ENCODE measurements at regions not wholly inside any gene's neighbourhood (a gene's known extent, or its start where the extent isn't known, plus 50 kb on each side); places are given as distances from the start of the nearest gene placed in this dataset.

GRCh38 chr2:122210898-122211856, 455.7 kb downstream of the TSN start:
- 67 to 70% methylated on average over 6 to 8 of the region's 8 CpGs for WGBS, 2 experiments (ENCODE audit: low coverage in 1 of 2, low lambda C conversion rate in 2 of 2, missing lambda C conversion rate in 2 of 2)
- H3K9me2 ChIP-seq (ENCODE audit: insufficient read depth), result no peaks in the 10 kb centered on the region
- H3K9me3 ChIP-seq (ENCODE audit: low read depth), result no peaks in the 10 kb centered on the region
- H3K4me1 ChIP-seq (ENCODE audit: insufficient read depth), result peaks cover 7% of the 10 kb centered on the region; the same call in 1 of the 2 replicates
- in situ Hi-C loops (cut with MboI), result no loop called here
- H3K4me3 ChIP-seq, result no peak overlapping the region
- no peaks in the 10 kb centered on the region for H3K79me2 ChIP-seq (ENCODE audit: insufficient read depth)
- H3K27ac ChIP-seq, result no peak overlapping the region
- no peaks in the 10 kb centered on the region for H3K36me3 ChIP-seq (ENCODE audit: low read depth)
- H3K9ac ChIP-seq, result no peak overlapping the region
- H3K27me3 ChIP-seq (replicated peaks; ENCODE audit: insufficient read depth), result no peaks in the 10 kb centered on the region
- H2AFZ ChIP-seq, result no peak overlapping the region
- H3F3A ChIP-seq (ENCODE audit: insufficient read depth), result no peaks in the 10 kb centered on the region
- TF ChIP-seq EZH2 (IDR thresholded peaks at IDR 0.05; ENCODE audit: insufficient read depth, poor library complexity, severe bottlenecking) (no peak), EZH2phosphoT487 (IDR thresholded peaks at IDR 0.05; ENCODE audit: insufficient read depth, low read depth) (no peak)
- H4K20me1 ChIP-seq (ENCODE audit: insufficient read depth), result no peaks in the 10 kb centered on the region
- H3K4me2 ChIP-seq (ENCODE audit: unreplicated experiment), result no peak overlapping the region
- no peak for DNase-seq

GRCh38 chr2:122213312-122213711, 457.9 kb downstream of the TSN start:
- H3K4me1 ChIP-seq (ENCODE audit: insufficient read depth), result no peaks in the 10 kb centered on the region
- no peak overlapping the region for H3K4me2 ChIP-seq (ENCODE audit: unreplicated experiment)
- no peaks in the 10 kb centered on the region for H3K36me3 ChIP-seq (ENCODE audit: low read depth)
- H3K79me2 ChIP-seq (ENCODE audit: insufficient read depth), result no peaks in the 10 kb centered on the region
- TF ChIP-seq EZH2phosphoT487 (IDR thresholded peaks at IDR 0.05; ENCODE audit: insufficient read depth, low read depth) (no peak), EZH2 (IDR thresholded peaks at IDR 0.05; ENCODE audit: insufficient read depth, poor library complexity, severe bottlenecking) (no peak)
- no peak for DNase-seq
- H3K27me3 ChIP-seq (replicated peaks; ENCODE audit: insufficient read depth), result no peaks in the 10 kb centered on the region
- no peak overlapping the region for H3K4me3 ChIP-seq
- H3K9me2 ChIP-seq (ENCODE audit: insufficient read depth), result no peaks in the 10 kb centered on the region
- no peak overlapping the region for H2AFZ ChIP-seq
- in situ Hi-C loops (cut with MboI), result no loop called here
- no peaks in the 10 kb centered on the region for H4K20me1 ChIP-seq (ENCODE audit: insufficient read depth)
- WGBS, 2 experiments (ENCODE audit: low coverage in 1 of 2, low lambda C conversion rate in 2 of 2, missing lambda C conversion rate in 2 of 2), result 67 to 79% methylated on average over 4 of the region's 4 CpGs
- no peaks in the 10 kb centered on the region for H3F3A ChIP-seq (ENCODE audit: insufficient read depth)
- H3K9me3 ChIP-seq (ENCODE audit: low read depth), result no peaks in the 10 kb centered on the region
- no peak overlapping the region for H3K9ac ChIP-seq
- H3K27ac ChIP-seq, result no peak overlapping the region

GRCh38 chr2:122216071-122216470, 460.6 kb downstream of the TSN start:
- in situ Hi-C loops (cut with MboI), result no loop called here
- H3K27me3 ChIP-seq (replicated peaks; ENCODE audit: insufficient read depth), result no peaks in the 10 kb centered on the region
- H2AFZ ChIP-seq, result no peak overlapping the region
- H3K4me1 ChIP-seq (ENCODE audit: insufficient read depth), result no peaks in the 10 kb centered on the region
- no peaks in the 10 kb centered on the region for H3F3A ChIP-seq (ENCODE audit: insufficient read depth)
- no peaks in the 10 kb centered on the region for H3K79me2 ChIP-seq (ENCODE audit: insufficient read depth)
- H3K4me2 ChIP-seq (ENCODE audit: unreplicated experiment), result no peak overlapping the region
- no peak overlapping the region for H3K4me3 ChIP-seq
- H3K9ac ChIP-seq, result no peak overlapping the region
- no peaks in the 10 kb centered on the region for H3K9me2 ChIP-seq (ENCODE audit: insufficient read depth)
- no peak for TF ChIP-seq EZH2 (IDR thresholded peaks at IDR 0.05; ENCODE audit: insufficient read depth, poor library complexity, severe bottlenecking)
- TF ChIP-seq EZH2phosphoT487 (IDR thresholded peaks at IDR 0.05; ENCODE audit: insufficient read depth, low read depth), result no peak
- H3K9me3 ChIP-seq (ENCODE audit: low read depth), result no peaks in the 10 kb centered on the region
- DNase-seq, result no peak
- no peaks in the 10 kb centered on the region for H3K36me3 ChIP-seq (ENCODE audit: low read depth)
- H4K20me1 ChIP-seq (ENCODE audit: insufficient read depth), result no peaks in the 10 kb centered on the region
- no peak overlapping the region for H3K27ac ChIP-seq

GRCh38 chr2:122216901-122217300, 461.4 kb downstream of the TSN start:
- no peak overlapping the region for H3K4me2 ChIP-seq (ENCODE audit: unreplicated experiment)
- no peak overlapping the region for H3K9ac ChIP-seq
- no peaks in the 10 kb centered on the region for H3F3A ChIP-seq (ENCODE audit: insufficient read depth)
- no peaks in the 10 kb centered on the region for H3K79me2 ChIP-seq (ENCODE audit: insufficient read depth)
- no peaks in the 10 kb centered on the region for H3K4me1 ChIP-seq (ENCODE audit: insufficient read depth)
- in situ Hi-C loops (cut with MboI), result no loop called here
- no peak overlapping the region for H2AFZ ChIP-seq
- H3K4me3 ChIP-seq, result no peak overlapping the region
- WGBS, 2 experiments (ENCODE audit: low coverage in 1 of 2, low lambda C conversion rate in 2 of 2, missing lambda C conversion rate in 2 of 2), result 77 to 85% methylated on average over 4 of the region's 4 CpGs
- DNase-seq, result no peak
- TF ChIP-seq EZH2 (IDR thresholded peaks at IDR 0.05; ENCODE audit: insufficient read depth, poor library complexity, severe bottlenecking) (no peak), EZH2phosphoT487 (IDR thresholded peaks at IDR 0.05; ENCODE audit: insufficient read depth, low read depth) (no peak)
- H3K9me3 ChIP-seq (ENCODE audit: low read depth), result no peaks in the 10 kb centered on the region
- H3K27me3 ChIP-seq (replicated peaks; ENCODE audit: insufficient read depth), result no peaks in the 10 kb centered on the region
- H3K9me2 ChIP-seq (ENCODE audit: insufficient read depth), result no peaks in the 10 kb centered on the region
- no peak overlapping the region for H3K27ac ChIP-seq
- no peaks in the 10 kb centered on the region for H3K36me3 ChIP-seq (ENCODE audit: low read depth)
- no peaks in the 10 kb centered on the region for H4K20me1 ChIP-seq (ENCODE audit: insufficient read depth)
